K562 (cell line): ENCODE measurements at regions not wholly inside any gene's neighbourhood (a gene's known extent, or its start where the extent isn't known, plus 50 kb on each side); places are given as distances from the start of the nearest gene placed in this dataset.

Experiments used
- ATAC-seq: fragments of 200-7000 bp; cut with Tn5 transposase; 3 replicates; pipeline ENCODE4 v1.9.1; 2020; ENCODE audit warnings: moderate library complexity
- BruUV-seq: library from RNA; stranded (reverse); fragments of 400-500 nt; replicated peaks from 2 replicates; lab custom pipeline; 2021; lab: Mats Ljungman, UMichigan
- CTCF ChIA-PET: fragments of 300-600 bp; formaldehyde crosslinking; extraction: SDS; loops from one replicate; lab custom pipeline; 2021; ENCODE audit warnings: low intra/inter-chr PET ratio; lab: Yijun Ruan, JAX
- POLR2A ChIA-PET: fragments of 300-600, 350-650 bp; sonication (Branson Sonifier 250); formaldehyde crosslinking; extraction: SDS; loops from one replicate; lab custom pipeline; 2021; ENCODE audit warnings: antibody characterized with exemption, inconsistent platforms; lab: Yijun Ruan, JAX
- DNase-seq, 4 experiments: peaks; one replicate each; pipeline versions ENCODE4 v3.0.0 to v3.0.0-alpha.2; 2011 to 2018; ENCODE audit warnings: low spot score in 3 of 4, mixed read lengths in 3 of 4; ENCODE audit errors: extremely low read depth in 1 of 4
- FAIRE-seq: peaks from 2 replicates; lab custom pipeline; 2011; peaks lifted over from hg19 to GRCh38; lab: Jason Lieb, UNC
- H2AFZ ChIP-seq: 2 replicates; pipeline ENCODE4 v1.6.0; 2011; ENCODE audit warnings: low read depth, low read length, control low read depth, inconsistent platforms
- H3K27ac ChIP-seq: fragments of 200-600 bp; 3 replicates; pipeline ENCODE4 v1.8.0; 2011; ENCODE audit warnings: low read depth, mild to moderate bottlenecking, control low read depth, inconsistent platforms, low read length, moderate library complexity, mixed read lengths; ENCODE audit errors: extremely low read depth
- H3K27me3 ChIP-seq, 2 experiments: fragments of 300-600 bp in 1 of 2; 2 replicates in 1 of 2; 3 replicates in 1 of 2; pipeline versions ENCODE4 v1.6.0 to v1.8.0; 2011; ENCODE audit warnings: inconsistent platforms in 2 of 2, low read length in 2 of 2, mild to moderate bottlenecking in 1 of 2, mixed read lengths in 1 of 2, moderate library complexity in 1 of 2; ENCODE audit not compliant: control insufficient read depth in 2 of 2, insufficient read depth in 2 of 2
- H3K36me3 ChIP-seq: fragments of 300-600 bp; 3 replicates; pipeline ENCODE4 v1.8.0; 2011; ENCODE audit warnings: mild to moderate bottlenecking, low read length, inconsistent platforms; ENCODE audit not compliant: control insufficient read depth, insufficient read depth
- H3K4me1 ChIP-seq, 2 experiments: fragments of 200-600 bp in 1 of 2; replicated peaks in 1 of 2; 2 replicates in 1 of 2; 3 replicates in 1 of 2; pipeline versions ENCODE4 v1.5.1 to v1.8.0; 2011; ENCODE audit warnings: inconsistent platforms in 2 of 2, low read length in 2 of 2, mild to moderate bottlenecking in 1 of 2, mixed read lengths in 1 of 2, moderate library complexity in 1 of 2; ENCODE audit not compliant: control insufficient read depth in 2 of 2, insufficient read depth in 2 of 2
- H3K4me2 ChIP-seq: 2 replicates; pipeline ENCODE4 v1.6.1; 2011; ENCODE audit warnings: low read length, control low read depth, inconsistent platforms, mixed read lengths; ENCODE audit not compliant: insufficient read depth
- H3K4me3 ChIP-seq: fragments of 200-600 bp; sonication (generic), shearing (Covaris generic); 2 replicates; pipeline ENCODE4 v1.5.1; 2016; ENCODE audit warnings: control low read depth, inconsistent platforms
- H3K79me2 ChIP-seq: fragments of 200-600 bp; 3 replicates; pipeline ENCODE4 v1.8.0; 2011; ENCODE audit warnings: low read length, inconsistent platforms; ENCODE audit not compliant: control insufficient read depth, insufficient read depth
- H3K9ac ChIP-seq, 2 experiments: 2 replicates each; pipeline versions ENCODE4 v1.6.0 to v1.6.1; 2011; ENCODE audit warnings: low read depth in 2 of 2, low read length in 2 of 2, control low read depth in 1 of 2, inconsistent platforms in 1 of 2, mild to moderate bottlenecking in 1 of 2, mixed read lengths in 1 of 2; ENCODE audit not compliant: insufficient read depth in 1 of 2
- H3K9me1 ChIP-seq: one replicate; pipeline ENCODE4 v1.6.0; 2011; ENCODE audit warnings: inconsistent platforms, mild to moderate bottlenecking, low read length, moderate library complexity; ENCODE audit not compliant: control insufficient read depth, insufficient read depth
- H3K9me3 ChIP-seq: replicated peaks from 2 replicates; pipeline ENCODE4 v1.5.1; 2011; ENCODE audit warnings: low read depth, low read length, inconsistent platforms; ENCODE audit not compliant: control insufficient read depth, insufficient read depth
- H4K20me1 ChIP-seq: replicated peaks from 2 replicates; pipeline ENCODE4 v1.6.1; 2011; ENCODE audit warnings: low read length, inconsistent platforms, mixed read lengths; ENCODE audit not compliant: control insufficient read depth, insufficient read depth
- ADNP ChIP-seq: fragments of 200-800 bp; sonication (Bioruptor generic); IDR thresholded peaks from 2 replicates; pipeline ENCODE4 v1.6.1; 2016; ENCODE audit warnings: missing genetic modification characterization, missing compliant biosample characterization
- BRD9 ChIP-seq: fragments of 450-650 bp; IDR thresholded peaks from 2 replicates; pipeline ENCODE4 v1.6.1; 2018; ENCODE audit warnings: low read depth; ENCODE audit not compliant: partially characterized antibody
- JUN ChIP-seq, 2 experiments: sonication (generic) in 1 of 2; formaldehyde crosslinking in 1 of 2; IDR thresholded peaks; 2 replicates each; pipeline versions ENCODE4 v1.6.1 to v1.8.0; 2012 to 2022; ENCODE audit warnings: borderline replicate concordance in 2 of 2, mild to moderate bottlenecking in 2 of 2, improper control_type of control experiment in 1 of 2, low read depth in 1 of 2, low read length in 1 of 2, missing genetic modification reagents in 1 of 2
- MECOM ChIP-seq: fragments of 250-450 bp; sonication (Bioruptor Pico); IDR thresholded peaks from 2 replicates; pipeline ENCODE4 v1.8.0; 2022; ENCODE audit warnings: inconsistent platforms
- NCOA6 ChIP-seq: fragments of 450-650 bp; IDR thresholded peaks from 2 replicates; pipeline ENCODE4 v1.6.1; 2017; ENCODE audit warnings: mild to moderate bottlenecking
- SRSF1 ChIP-seq: fragments of 200-400 bp; formaldehyde crosslinking; IDR thresholded peaks from 2 replicates; pipeline ENCODE4 v1.6.1; 2017; ENCODE audit warnings: mild to moderate bottlenecking, low read depth, low read length, moderate library complexity
- ZNF589 ChIP-seq: fragments of 200-800 bp; sonication (Bioruptor generic); IDR thresholded peaks from 2 replicates; pipeline ENCODE4 v1.6.1; 2016; ENCODE audit warnings: low read depth, missing genetic modification characterization, missing compliant biosample characterization
- ZNF75A ChIP-seq: fragments of 450-650 bp; formaldehyde crosslinking; IDR thresholded peaks from 2 replicates; pipeline ENCODE4 v1.4.0; 2020; ENCODE audit warnings: mild to moderate bottlenecking
- WGBS: fragments of 100-300 bp; shearing (Covaris generic); methylation state at CpG from one replicate; pipeline ENCODE4 v1.1.6; 2016; ENCODE audit warnings: low coverage, mixed read lengths; ENCODE audit not compliant: insufficient coverage; ENCODE audit errors: missing lambda C conversion rate; 5-methylcytosine and 5-hydroxymethylcytosine counted together
- in situ Hi-C: fragments of 300-500 bp; cut with MboI; formaldehyde crosslinking; loops from 4 replicates; pipeline ENCODE4 v1.15.0; 2018; ENCODE audit warnings: inconsistent platforms, mixed read lengths
- intact Hi-C: fragments of 100-400 bp; cut with micrococcal nuclease; formaldehyde crosslinking; loops from 2 replicates; pipeline ENCODE4 v1.14.2; 2022
- TF ChIP-seq, protein P1 (sequence below): fragments of 450-650 bp; conservative IDR thresholded peaks from 2 replicates; pipeline ENCODE4 v1.6.1; 2016; ENCODE audit warnings: missing genetic modification characterization, low read depth, mild to moderate bottlenecking, missing compliant biosample characterization, moderate library complexity
- TF ChIP-seq, protein P2 (sequence below): fragments of 450-650 bp; IDR thresholded peaks from 2 replicates; pipeline ENCODE4 v1.6.1; 2016; ENCODE audit warnings: mild to moderate bottlenecking
- TF ChIP-seq, protein P3 (sequence below), 3 experiments: IDR thresholded peaks in 2 of 3; conservative IDR thresholded peaks in 1 of 3; 2 replicates each; pipeline ENCODE4 v1.5.1; 2011 to 2012; ENCODE audit warnings: low read length in 3 of 3, mild to moderate bottlenecking in 3 of 3, control low read depth in 2 of 3, improper control_type of control experiment in 1 of 3, inconsistent platforms in 1 of 3, low read depth in 1 of 3, mixed read lengths in 1 of 3, moderate library complexity in 1 of 3; ENCODE audit not compliant: insufficient read depth in 2 of 3
- TF ChIP-seq, protein P4 (sequence below): sonication (generic); formaldehyde crosslinking; IDR thresholded peaks from 2 replicates; pipeline ENCODE4 v1.8.0; 2022; ENCODE audit warnings: mild to moderate bottlenecking, missing genetic modification reagents
- TF ChIP-seq, protein P5 (sequence below): fragments of 450-650 bp; formaldehyde crosslinking; IDR thresholded peaks from 2 replicates; pipeline ENCODE4 v1.4.0; 2022; ENCODE audit warnings: mild to moderate bottlenecking, moderate library complexity

DNA sequence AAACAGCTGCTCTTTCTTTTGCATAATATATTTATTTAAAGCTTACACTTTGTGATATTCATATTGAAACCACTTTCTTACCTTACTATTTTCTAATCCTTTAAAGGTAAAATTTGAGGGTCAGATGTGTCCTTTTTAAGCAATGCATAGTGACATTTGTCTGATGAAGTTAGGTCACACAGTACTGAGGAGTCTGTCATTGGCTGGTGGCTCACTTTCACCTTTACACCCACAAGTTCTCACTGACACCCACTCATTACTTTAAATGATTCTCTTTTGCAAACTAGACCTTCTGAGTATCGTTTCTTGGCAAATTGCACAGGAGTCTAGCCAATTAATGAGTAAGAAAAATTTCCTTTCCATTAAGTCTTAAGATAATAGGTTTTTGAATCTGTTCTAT is 758.3 kb upstream of the ARPP21 start:
- DNase-seq (no peak), FAIRE-seq (no peak), ATAC-seq (no peak)
- no peaks in the 10 kb centered on the region for H3K4me1 ChIP-seq
- H3K9me3 ChIP-seq = no peaks in the 10 kb centered on the region; the same call in none of the 2 replicates
- CTCF ChIA-PET = no interaction called here
- no peak overlapping the region for H3K27ac ChIP-seq
- in situ Hi-C loops (no loop called here), intact Hi-C loops (no loop called here)
- H3K36me3 ChIP-seq = no peaks in the 10 kb centered on the region
- H3K4me3 ChIP-seq = no peak overlapping the region
- WGBS = 5% methylated on average over 1 of the region's 1 CpG
- BruUV-seq = no TSS peak
- no peak overlapping the region for H2AFZ ChIP-seq
- H3K4me2 ChIP-seq = no peak overlapping the region
- no peaks in the 10 kb centered on the region for H3K27me3 ChIP-seq
- no peaks in the 10 kb centered on the region for H3K79me2 ChIP-seq
- H4K20me1 ChIP-seq = no peaks in the 10 kb centered on the region
- no peaks in the 10 kb centered on the region for H3K9me1 ChIP-seq
- POLR2A ChIA-PET = no interaction called here
- no peak overlapping the region for H3K9ac ChIP-seq
- TF ChIP-seq, protein P1, sequence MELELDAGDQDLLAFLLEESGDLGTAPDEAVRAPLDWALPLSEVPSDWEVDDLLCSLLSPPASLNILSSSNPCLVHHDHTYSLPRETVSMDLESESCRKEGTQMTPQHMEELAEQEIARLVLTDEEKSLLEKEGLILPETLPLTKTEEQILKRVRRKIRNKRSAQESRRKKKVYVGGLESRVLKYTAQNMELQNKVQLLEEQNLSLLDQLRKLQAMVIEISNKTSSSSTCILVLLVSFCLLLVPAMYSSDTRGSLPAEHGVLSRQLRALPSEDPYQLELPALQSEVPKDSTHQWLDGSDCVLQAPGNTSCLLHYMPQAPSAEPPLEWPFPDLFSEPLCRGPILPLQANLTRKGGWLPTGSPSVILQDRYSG = no peak
- TF ChIP-seq, protein P2, sequence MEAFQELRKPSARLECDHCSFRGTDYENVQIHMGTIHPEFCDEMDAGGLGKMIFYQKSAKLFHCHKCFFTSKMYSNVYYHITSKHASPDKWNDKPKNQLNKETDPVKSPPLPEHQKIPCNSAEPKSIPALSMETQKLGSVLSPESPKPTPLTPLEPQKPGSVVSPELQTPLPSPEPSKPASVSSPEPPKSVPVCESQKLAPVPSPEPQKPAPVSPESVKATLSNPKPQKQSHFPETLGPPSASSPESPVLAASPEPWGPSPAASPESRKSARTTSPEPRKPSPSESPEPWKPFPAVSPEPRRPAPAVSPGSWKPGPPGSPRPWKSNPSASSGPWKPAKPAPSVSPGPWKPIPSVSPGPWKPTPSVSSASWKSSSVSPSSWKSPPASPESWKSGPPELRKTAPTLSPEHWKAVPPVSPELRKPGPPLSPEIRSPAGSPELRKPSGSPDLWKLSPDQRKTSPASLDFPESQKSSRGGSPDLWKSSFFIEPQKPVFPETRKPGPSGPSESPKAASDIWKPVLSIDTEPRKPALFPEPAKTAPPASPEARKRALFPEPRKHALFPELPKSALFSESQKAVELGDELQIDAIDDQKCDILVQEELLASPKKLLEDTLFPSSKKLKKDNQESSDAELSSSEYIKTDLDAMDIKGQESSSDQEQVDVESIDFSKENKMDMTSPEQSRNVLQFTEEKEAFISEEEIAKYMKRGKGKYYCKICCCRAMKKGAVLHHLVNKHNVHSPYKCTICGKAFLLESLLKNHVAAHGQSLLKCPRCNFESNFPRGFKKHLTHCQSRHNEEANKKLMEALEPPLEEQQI = no peak
- TF ChIP-seq MECOM (CRISPR knock-in tag) = no peak
- no peak for TF ChIP-seq JUN (IDR thresholded peaks at IDR 0.05; ENCODE audit: borderline replicate concordance, low read depth, low read length)
- no peak for TF ChIP-seq JUN (CRISPR knock-in tag; IDR thresholded peaks at IDR 0.05; ENCODE audit: borderline replicate concordance)
- TF ChIP-seq, protein P3, sequence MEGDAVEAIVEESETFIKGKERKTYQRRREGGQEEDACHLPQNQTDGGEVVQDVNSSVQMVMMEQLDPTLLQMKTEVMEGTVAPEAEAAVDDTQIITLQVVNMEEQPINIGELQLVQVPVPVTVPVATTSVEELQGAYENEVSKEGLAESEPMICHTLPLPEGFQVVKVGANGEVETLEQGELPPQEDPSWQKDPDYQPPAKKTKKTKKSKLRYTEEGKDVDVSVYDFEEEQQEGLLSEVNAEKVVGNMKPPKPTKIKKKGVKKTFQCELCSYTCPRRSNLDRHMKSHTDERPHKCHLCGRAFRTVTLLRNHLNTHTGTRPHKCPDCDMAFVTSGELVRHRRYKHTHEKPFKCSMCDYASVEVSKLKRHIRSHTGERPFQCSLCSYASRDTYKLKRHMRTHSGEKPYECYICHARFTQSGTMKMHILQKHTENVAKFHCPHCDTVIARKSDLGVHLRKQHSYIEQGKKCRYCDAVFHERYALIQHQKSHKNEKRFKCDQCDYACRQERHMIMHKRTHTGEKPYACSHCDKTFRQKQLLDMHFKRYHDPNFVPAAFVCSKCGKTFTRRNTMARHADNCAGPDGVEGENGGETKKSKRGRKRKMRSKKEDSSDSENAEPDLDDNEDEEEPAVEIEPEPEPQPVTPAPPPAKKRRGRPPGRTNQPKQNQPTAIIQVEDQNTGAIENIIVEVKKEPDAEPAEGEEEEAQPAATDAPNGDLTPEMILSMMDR (IDR thresholded peaks at IDR 0.05 in 2 of 3, conservative IDR thresholded peaks at IDR 0.05 in 1 of 3; ENCODE audit: insufficient read depth in 2 of 3, low read depth in 1 of 3, low read length in 3 of 3) = no peak
- no peak for TF ChIP-seq ZNF589 (CRISPR knock-in tag)
- TF ChIP-seq BRD9 = no peak
- no peak for TF ChIP-seq NCOA6
- TF ChIP-seq SRSF1 = no peak
- TF ChIP-seq, protein P4, sequence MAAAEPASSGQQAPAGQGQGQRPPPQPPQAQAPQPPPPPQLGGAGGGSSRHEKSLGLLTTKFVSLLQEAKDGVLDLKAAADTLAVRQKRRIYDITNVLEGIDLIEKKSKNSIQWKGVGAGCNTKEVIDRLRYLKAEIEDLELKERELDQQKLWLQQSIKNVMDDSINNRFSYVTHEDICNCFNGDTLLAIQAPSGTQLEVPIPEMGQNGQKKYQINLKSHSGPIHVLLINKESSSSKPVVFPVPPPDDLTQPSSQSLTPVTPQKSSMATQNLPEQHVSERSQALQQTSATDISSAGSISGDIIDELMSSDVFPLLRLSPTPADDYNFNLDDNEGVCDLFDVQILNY (CRISPR knock-in tag) = no peak
- TF ChIP-seq, protein P5, sequence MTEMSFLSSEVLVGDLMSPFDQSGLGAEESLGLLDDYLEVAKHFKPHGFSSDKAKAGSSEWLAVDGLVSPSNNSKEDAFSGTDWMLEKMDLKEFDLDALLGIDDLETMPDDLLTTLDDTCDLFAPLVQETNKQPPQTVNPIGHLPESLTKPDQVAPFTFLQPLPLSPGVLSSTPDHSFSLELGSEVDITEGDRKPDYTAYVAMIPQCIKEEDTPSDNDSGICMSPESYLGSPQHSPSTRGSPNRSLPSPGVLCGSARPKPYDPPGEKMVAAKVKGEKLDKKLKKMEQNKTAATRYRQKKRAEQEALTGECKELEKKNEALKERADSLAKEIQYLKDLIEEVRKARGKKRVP = no peak
- TF ChIP-seq ADNP (tag) = no peak
- TF ChIP-seq ZNF75A (CRISPR knock-in tag) = no peak
